ENCODE measurements at regions not wholly inside any gene's neighbourhood (a gene's known extent, or its start where the extent isn't known, plus 50 kb on each side); places are given as distances from the start of the nearest gene placed in this dataset.

GRCh38 chr6:15914553-15914952 lies 214.3 kb upstream of the MYLIP start:
- H3K36me3 ChIP-seq (replicated peaks in 1 of 2; ENCODE audit: control insufficient read depth in 1 of 2, insufficient read depth in 2 of 2, low read length in 1 of 2), result no peaks in the 10 kb centered on the region
- WGBS (ENCODE audit: low lambda C conversion rate), result 86% methylated on average over 2 of the region's 2 CpGs
- CTCF ChIA-PET, result interaction anchor here (0.8 to 1.2 kb wide), 2 partner anchors 16 to 34 kb away, joined by 3 read pairs; no protein-coding TSS in a partner anchor
- no peaks in the 10 kb centered on the region for H3K79me2 ChIP-seq (ENCODE audit: insufficient read depth)
- no peak overlapping the region for H2AFZ ChIP-seq (ENCODE audit: low read depth)
- DNase-seq, result no peak
- no peaks in the 10 kb centered on the region for H4K20me1 ChIP-seq (ENCODE audit: insufficient read depth)
- H3K4me2 ChIP-seq, result no peak overlapping the region
- H3K4me1 ChIP-seq (ENCODE audit: control insufficient read depth in 1 of 2, insufficient read depth in 2 of 2, low read depth in 1 of 2, low read length in 1 of 2), result peaks cover 0 to 7% of the 10 kb centered on the region in 2 experiments; a peak in 1 of 4 replicates
- no peak overlapping the region for H3K9ac ChIP-seq
- no peaks in the 10 kb centered on the region for H3F3A ChIP-seq (replicated peaks; ENCODE audit: insufficient read depth)
- H3K27me3 ChIP-seq (ENCODE audit: insufficient read depth), result no peaks in the 10 kb centered on the region
- no peaks in the 10 kb centered on the region for H3K9me3 ChIP-seq
- no peak overlapping the region for H3K27ac ChIP-seq (ENCODE audit: low read depth in 2 of 2, low read length in 1 of 2)
- H3K4me3 ChIP-seq (ENCODE audit: low read depth in 2 of 2, low read length in 1 of 2), result no peak overlapping the region
- H3K9me2 ChIP-seq, result no peaks in the 10 kb centered on the region
- POLR2A ChIA-PET, result no interaction called here
- TF ChIP-seq USF1 (IDR thresholded peaks at IDR 0.05; ENCODE audit: borderline replicate concordance, low read depth) (no peak), GABPA (IDR thresholded peaks at IDR 0.05; ENCODE audit: low read depth) (no peak)
- TF ChIP-seq, protein P1, sequence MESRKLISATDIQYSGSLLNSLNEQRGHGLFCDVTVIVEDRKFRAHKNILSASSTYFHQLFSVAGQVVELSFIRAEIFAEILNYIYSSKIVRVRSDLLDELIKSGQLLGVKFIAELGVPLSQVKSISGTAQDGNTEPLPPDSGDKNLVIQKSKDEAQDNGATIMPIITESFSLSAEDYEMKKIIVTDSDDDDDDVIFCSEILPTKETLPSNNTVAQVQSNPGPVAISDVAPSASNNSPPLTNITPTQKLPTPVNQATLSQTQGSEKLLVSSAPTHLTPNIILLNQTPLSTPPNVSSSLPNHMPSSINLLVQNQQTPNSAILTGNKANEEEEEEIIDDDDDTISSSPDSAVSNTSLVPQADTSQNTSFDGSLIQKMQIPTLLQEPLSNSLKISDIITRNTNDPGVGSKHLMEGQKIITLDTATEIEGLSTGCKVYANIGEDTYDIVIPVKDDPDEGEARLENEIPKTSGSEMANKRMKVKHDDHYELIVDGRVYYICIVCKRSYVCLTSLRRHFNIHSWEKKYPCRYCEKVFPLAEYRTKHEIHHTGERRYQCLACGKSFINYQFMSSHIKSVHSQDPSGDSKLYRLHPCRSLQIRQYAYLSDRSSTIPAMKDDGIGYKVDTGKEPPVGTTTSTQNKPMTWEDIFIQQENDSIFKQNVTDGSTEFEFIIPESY (IDR thresholded peaks at IDR 0.05; ENCODE audit: borderline replicate concordance, low read depth), result no peak

GRCh38 chr6:15913573-15913972 lies 215.3 kb upstream of the MYLIP start:
- H3K79me2 ChIP-seq (ENCODE audit: insufficient read depth), result no peaks in the 10 kb centered on the region
- DNase-seq, result no peak
- no peak overlapping the region for H3K4me2 ChIP-seq
- WGBS (ENCODE audit: low lambda C conversion rate), result 74% methylated on average over 2 of the region's 2 CpGs
- no peak overlapping the region for H3K9ac ChIP-seq
- no peaks in the 10 kb centered on the region for H4K20me1 ChIP-seq (ENCODE audit: insufficient read depth)
- no peaks in the 10 kb centered on the region for H3K9me2 ChIP-seq
- H3K9me3 ChIP-seq, result no peaks in the 10 kb centered on the region
- H3K4me1 ChIP-seq (ENCODE audit: control insufficient read depth in 1 of 2, insufficient read depth in 2 of 2, low read depth in 1 of 2, low read length in 1 of 2), result peaks cover 0 to 9% of the 10 kb centered on the region in 2 experiments; a peak in 1 of 4 replicates
- CTCF ChIA-PET, result no interaction called here
- H2AFZ ChIP-seq (ENCODE audit: low read depth), result no peak overlapping the region
- no peaks in the 10 kb centered on the region for H3K27me3 ChIP-seq (ENCODE audit: insufficient read depth)
- no peak overlapping the region for H3K4me3 ChIP-seq (ENCODE audit: low read depth in 2 of 2, low read length in 1 of 2)
- TF ChIP-seq YY1 (IDR thresholded peaks at IDR 0.05; ENCODE audit: low read depth) (no peak), GATA2 (CRISPR knock-in tag; IDR thresholded peaks at IDR 0.05) (no peak), SIN3A (IDR thresholded peaks at IDR 0.05; ENCODE audit: borderline replicate concordance, low read depth, low read length) (no peak), MEF2A (IDR thresholded peaks at IDR 0.05; ENCODE audit: borderline replicate concordance, low read depth) (no peak), GABPA (IDR thresholded peaks at IDR 0.05; ENCODE audit: low read depth) (no peak), RAD21 (IDR thresholded peaks at IDR 0.05; ENCODE audit: low read length) (no peak), USF1 (IDR thresholded peaks at IDR 0.05; ENCODE audit: borderline replicate concordance, low read depth) (no peak), RXRA (IDR thresholded peaks at IDR 0.05; ENCODE audit: borderline replicate concordance, low read depth) (no peak), NRF1 (IDR thresholded peaks at IDR 0.05; ENCODE audit: low read depth, low read length) (no peak), FOXJ3 (CRISPR knock-in tag; IDR thresholded peaks at IDR 0.05) (no peak), RCOR1 (IDR thresholded peaks at IDR 0.05; ENCODE audit: low read length) (no peak), JUND (IDR thresholded peaks at IDR 0.05) (no peak)
- TF ChIP-seq, protein P2, sequence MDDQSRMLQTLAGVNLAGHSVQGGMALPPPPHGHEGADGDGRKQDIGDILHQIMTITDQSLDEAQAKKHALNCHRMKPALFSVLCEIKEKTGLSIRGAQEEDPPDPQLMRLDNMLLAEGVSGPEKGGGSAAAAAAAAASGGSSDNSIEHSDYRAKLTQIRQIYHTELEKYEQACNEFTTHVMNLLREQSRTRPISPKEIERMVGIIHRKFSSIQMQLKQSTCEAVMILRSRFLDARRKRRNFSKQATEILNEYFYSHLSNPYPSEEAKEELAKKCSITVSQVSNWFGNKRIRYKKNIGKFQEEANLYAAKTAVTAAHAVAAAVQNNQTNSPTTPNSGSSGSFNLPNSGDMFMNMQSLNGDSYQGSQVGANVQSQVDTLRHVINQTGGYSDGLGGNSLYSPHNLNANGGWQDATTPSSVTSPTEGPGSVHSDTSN (IDR thresholded peaks at IDR 0.05), result no peak
- TF ChIP-seq, protein P3, sequence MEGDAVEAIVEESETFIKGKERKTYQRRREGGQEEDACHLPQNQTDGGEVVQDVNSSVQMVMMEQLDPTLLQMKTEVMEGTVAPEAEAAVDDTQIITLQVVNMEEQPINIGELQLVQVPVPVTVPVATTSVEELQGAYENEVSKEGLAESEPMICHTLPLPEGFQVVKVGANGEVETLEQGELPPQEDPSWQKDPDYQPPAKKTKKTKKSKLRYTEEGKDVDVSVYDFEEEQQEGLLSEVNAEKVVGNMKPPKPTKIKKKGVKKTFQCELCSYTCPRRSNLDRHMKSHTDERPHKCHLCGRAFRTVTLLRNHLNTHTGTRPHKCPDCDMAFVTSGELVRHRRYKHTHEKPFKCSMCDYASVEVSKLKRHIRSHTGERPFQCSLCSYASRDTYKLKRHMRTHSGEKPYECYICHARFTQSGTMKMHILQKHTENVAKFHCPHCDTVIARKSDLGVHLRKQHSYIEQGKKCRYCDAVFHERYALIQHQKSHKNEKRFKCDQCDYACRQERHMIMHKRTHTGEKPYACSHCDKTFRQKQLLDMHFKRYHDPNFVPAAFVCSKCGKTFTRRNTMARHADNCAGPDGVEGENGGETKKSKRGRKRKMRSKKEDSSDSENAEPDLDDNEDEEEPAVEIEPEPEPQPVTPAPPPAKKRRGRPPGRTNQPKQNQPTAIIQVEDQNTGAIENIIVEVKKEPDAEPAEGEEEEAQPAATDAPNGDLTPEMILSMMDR (IDR thresholded peaks at IDR 0.05), result no peak
- no peak overlapping the region for H3K27ac ChIP-seq (ENCODE audit: low read depth in 2 of 2, low read length in 1 of 2)
- no peaks in the 10 kb centered on the region for H3F3A ChIP-seq (replicated peaks; ENCODE audit: insufficient read depth)
- no peaks in the 10 kb centered on the region for H3K36me3 ChIP-seq (replicated peaks in 1 of 2; ENCODE audit: control insufficient read depth in 1 of 2, insufficient read depth in 2 of 2, low read length in 1 of 2)
- POLR2A ChIA-PET, result no interaction called here
